Stimulated activated CD4-positive, alpha-beta T cell treated with anti-CD3 and anti-CD28 coated beads, TNF-alpha, amount 100 ng/mL, for 4 hours (primary cell): ENCODE measurements at regions not wholly inside any gene's neighbourhood (a gene's known extent, or its start where the extent isn't known, plus 50 kb on each side); places are given as distances from the start of the nearest gene placed in this dataset.

ENCODE experiments used
- DNase-seq, 3 experiments: peaks; one replicate each; pipeline ENCODE4 v3.0.0-alpha.2; 2020; ENCODE audit warnings: low read depth in 3 of 3

GRCh38 chr1:29825274-29825940 is 589.1 kb downstream of the PTPRU start:
- DNase-seq = no peak

- no peak for DNase-seq
Measured at GRCh38 chr1:29824511-29825273, 588.4 kb downstream of the PTPRU start.

DNA sequence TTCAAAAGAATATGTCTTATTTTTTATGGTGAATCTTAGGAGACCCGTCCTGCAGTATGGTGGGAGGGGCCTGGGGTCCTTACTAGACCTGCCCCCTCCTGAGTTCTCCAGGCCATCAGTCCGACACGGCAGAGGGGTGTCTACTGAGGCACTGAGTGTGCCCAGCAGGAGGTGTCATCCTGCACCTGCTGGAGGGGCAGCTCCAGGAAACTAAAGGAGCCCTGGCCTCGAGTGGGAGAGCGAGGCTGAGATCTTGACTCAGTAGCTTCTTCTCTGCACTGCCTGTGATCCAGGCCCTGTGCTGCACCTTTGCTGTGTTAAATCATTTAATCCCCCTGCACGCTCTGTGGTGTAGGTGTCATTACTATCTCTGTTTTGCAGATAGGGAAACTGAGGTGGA is 587.7 kb downstream of the PTPRU start:
- no peak for DNase-seq

- DNase-seq = no peak
Measured at GRCh38 chr1:29823561-29823960, 587.2 kb downstream of the PTPRU start.

- DNase-seq = no peak
Measured at GRCh38 chr1:29821605-29822004, 585.3 kb downstream of the PTPRU start.

- DNase-seq = no peak
Measured at GRCh38 chr1:29820401-29820800, 584.1 kb downstream of the PTPRU start.

DNA sequence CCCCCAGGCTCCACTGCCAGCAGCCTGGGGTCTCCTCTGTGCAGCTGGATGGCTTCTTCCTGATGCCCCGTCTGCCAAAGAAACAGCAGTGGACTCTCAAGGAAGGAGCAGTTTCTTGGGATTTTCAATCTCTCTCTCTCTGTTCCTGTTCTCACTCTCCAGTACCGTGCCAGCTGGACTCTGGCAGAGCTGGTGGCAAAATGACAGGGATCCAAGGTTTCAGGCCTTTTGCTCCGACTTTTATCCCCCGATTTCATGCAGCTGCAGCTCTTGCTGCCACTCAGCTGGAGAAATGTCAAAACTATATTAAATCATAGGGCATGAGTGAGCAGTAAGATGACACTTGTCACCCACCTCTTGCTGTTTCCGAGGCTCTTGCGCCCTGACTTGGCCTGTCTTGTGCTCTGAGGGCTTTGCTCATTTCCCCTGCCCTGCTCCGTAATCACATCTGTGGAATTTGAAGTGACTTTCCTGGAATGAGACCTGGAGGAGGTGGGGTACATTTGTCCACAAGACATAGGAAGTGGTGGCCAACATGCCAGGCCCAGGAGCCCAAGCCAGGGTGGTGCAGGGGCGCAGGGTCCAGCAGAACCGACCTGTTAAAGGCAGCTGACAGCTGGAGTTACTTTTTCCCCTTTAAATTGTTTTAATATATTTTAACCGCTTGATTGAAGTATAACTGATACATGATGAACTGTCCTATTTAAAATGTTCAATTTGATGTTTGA is 576.2 kb downstream of the PTPRU start:
- no peak for DNase-seq

- no peak for DNase-seq
Measured at GRCh38 chr1:29811727-29812407, 575.5 kb downstream of the PTPRU start.

GRCh38 chr1:29811247-29811646 is 574.9 kb downstream of the PTPRU start:
- no peak for DNase-seq

GRCh38 chr1:29810121-29811120 is 574.1 kb downstream of the PTPRU start:
- DNase-seq = no peak

GRCh38 chr1:29809446-29810120 is 573.3 kb downstream of the PTPRU start:
- DNase-seq = no peak

DNA sequence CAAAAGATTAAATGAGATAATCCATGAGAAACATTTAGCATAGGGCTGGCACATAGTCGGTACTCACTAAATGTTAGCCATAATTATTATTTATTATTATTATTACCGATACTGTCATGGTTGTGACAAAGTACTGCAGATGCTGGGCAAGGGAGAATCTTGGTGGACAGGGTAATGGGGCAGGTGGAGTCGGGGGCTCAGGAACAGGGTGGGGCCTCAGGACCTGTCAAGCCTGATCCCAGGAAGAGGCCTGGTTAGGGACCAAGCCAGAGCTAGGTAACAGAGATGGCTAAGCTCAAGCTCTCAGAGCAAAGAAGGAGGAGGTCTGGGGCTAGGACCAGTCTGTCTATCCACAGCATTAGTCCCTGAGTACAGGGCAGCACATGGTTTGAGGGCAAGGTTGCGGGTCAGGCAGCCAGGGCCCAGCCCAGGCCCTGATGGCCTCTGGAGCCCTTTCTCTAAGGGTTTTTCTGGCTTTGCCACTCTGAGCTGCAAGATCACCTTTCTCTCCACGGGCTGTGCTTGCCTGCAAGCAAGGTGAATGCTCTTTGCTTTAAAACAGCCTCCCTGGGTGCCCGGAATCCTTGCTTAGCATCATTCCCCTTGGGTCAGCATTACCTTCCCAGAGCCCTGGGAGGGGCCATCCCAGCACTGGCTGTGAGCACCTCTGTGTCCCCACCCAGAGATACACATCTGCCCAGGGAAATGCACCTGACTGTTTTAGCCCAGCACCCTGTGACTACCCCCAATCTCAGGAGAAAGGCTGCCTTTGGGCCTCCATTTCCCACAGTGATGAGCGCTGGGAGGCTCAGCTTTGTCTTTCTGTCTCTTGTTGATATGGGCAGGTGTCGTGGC is 572.0 kb downstream of the PTPRU start:
- DNase-seq = no peak

- no peak for DNase-seq
Measured at GRCh38 chr1:29807689-29808088, 571.4 kb downstream of the PTPRU start.

DNA sequence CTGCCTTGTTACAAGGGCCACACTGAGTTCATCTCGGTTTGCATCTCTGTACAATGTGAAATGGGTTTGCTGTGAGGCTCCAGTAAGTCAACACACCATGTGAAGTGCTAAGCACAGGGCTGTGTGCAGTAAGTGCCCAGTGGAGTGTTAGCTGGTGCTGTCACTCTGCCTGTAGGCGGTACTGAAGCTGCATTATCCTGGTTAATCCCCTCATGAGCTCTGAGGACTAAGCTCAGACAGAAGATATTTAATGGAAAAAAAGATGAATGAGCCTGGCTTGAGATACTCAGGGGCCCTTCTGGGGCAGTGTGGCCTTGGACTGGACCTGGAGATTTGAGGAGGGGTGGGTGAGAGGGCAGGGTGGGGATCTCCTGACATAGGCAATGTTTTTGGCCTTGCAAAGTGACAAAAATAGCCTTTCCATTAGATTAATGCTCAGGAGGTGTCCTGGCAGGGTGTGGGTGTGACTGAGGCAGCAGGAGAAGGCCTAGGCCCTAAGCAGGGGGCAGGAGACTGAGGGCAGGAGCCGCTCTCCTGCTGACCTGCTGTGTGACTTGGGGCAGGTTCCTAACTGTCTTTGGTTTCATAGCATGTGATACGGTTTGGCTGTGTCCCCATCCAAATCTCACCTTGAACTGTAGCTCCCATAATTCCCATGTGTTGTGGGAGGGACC is 570.5 kb downstream of the PTPRU start:
- no peak for DNase-seq

DNA sequence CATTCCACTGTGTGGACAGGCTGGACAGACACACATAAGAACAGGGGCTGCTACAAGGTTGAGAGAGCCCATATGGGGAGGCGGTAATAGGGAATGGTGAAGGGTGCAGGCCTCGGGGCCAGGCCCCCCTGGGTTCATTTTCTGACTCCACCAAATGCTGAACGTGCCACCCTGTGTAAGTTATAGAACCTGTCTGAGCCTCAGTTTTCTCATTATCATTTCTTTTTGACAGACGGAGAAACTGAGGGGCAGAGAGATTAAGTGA is 569.5 kb downstream of the PTPRU start:
- no peak for DNase-seq

- no peak for DNase-seq
Measured at GRCh38 chr1:29805122-29805895, 569.0 kb downstream of the PTPRU start.

GRCh38 chr1:29804181-29804899 is 568.0 kb downstream of the PTPRU start:
- DNase-seq = no peak

- no peak for DNase-seq
Measured at GRCh38 chr1:29803486-29803885, 567.2 kb downstream of the PTPRU start.
